HEK293 (cell line): ENCODE measurements at regions not wholly inside any gene's neighbourhood (a gene's known extent, or its start where the extent isn't known, plus 50 kb on each side); places are given as distances from the start of the nearest gene placed in this dataset.

Experiments used
- CTCF ChIA-PET: fragments of 350-600 bp; formaldehyde crosslinking; extraction: SDS; loops from one replicate; lab custom pipeline; 2021; ENCODE audit warnings: antibody characterized with exemption; lab: Yijun Ruan, JAX
- POLR2A ChIA-PET: fragments of 300-600 bp; formaldehyde crosslinking; extraction: SDS; loops from one replicate; lab custom pipeline; 2020; ENCODE audit warnings: antibody characterized with exemption, inconsistent platforms; lab: Yijun Ruan, JAX
- H3K27ac ChIP-seq: fragments of 200-500 bp; sonication (Bioruptor generic); 2 replicates; pipeline ENCODE4 v1.5.1; 2014; ENCODE audit warnings: low read depth, low read length, control low read depth, inconsistent platforms; ENCODE audit errors: extremely low read depth
- H3K36me3 ChIP-seq, 2 experiments: fragments of 200-500 bp in 1 of 2; sonication (Bioruptor generic) in 1 of 2; 1 replicate in 1 of 2; 2 replicates in 1 of 2; pipeline ENCODE4 v1.5.1; 2014 to 2017; ENCODE audit warnings: inconsistent platforms in 2 of 2, low read length in 2 of 2; ENCODE audit not compliant: control insufficient read depth in 2 of 2, insufficient read depth in 1 of 2
- H3K4me1 ChIP-seq: fragments of 200-500 bp; sonication (Bioruptor generic); 2 replicates; pipeline ENCODE4 v1.5.1; 2014; ENCODE audit warnings: mild to moderate bottlenecking, low read length, inconsistent platforms; ENCODE audit not compliant: control insufficient read depth, insufficient read depth
- H3K4me3 ChIP-seq: 2 replicates; pipeline ENCODE4 v1.5.1; 2011; ENCODE audit warnings: low read depth, mild to moderate bottlenecking, control low read depth, low read length, moderate library complexity
- H3K9me3 ChIP-seq: fragments of 200-500 bp; sonication (Bioruptor generic); 2 replicates; pipeline ENCODE4 v1.5.1; 2014; ENCODE audit warnings: low read depth, low read length, inconsistent platforms; ENCODE audit not compliant: control insufficient read depth, insufficient read depth
- EGR2 ChIP-seq: fragments of 450-650 bp; formaldehyde crosslinking; IDR thresholded peaks from 2 replicates; pipeline ENCODE4 v1.5.1; 2016; ENCODE audit warnings: low read depth, missing biosample characterization, missing genetic modification characterization
- GLI2 ChIP-seq: fragments of 450-650 bp; formaldehyde crosslinking; IDR thresholded peaks from 2 replicates; pipeline ENCODE4; 2017; ENCODE audit warnings: missing biosample characterization, missing genetic modification characterization, low read depth, borderline replicate concordance
- HOXD13 ChIP-seq: sonication (generic); formaldehyde crosslinking; IDR thresholded peaks from 2 replicates; pipeline ENCODE4 v1.8.0; 2022; ENCODE audit warnings: missing genetic modification reagents, borderline replicate concordance
- KLF16 ChIP-seq: fragments of 450-650 bp; formaldehyde crosslinking; IDR thresholded peaks from 2 replicates; pipeline ENCODE4 v1.5.1; 2017; ENCODE audit warnings: missing biosample characterization, missing genetic modification characterization
- SETDB1 ChIP-seq: IDR thresholded peaks from one replicate; pipeline ENCODE4 v1.6.1; 2017; ENCODE audit warnings: mild to moderate bottlenecking, low read length, moderate library complexity, mixed read lengths; ENCODE audit not compliant: insufficient read length
- YY2 ChIP-seq: fragments of 450-650 bp; formaldehyde crosslinking; IDR thresholded peaks from 2 replicates; pipeline ENCODE4 v1.5.1; 2016; ENCODE audit warnings: missing biosample characterization, missing genetic modification characterization
- ZBTB21 ChIP-seq: fragments of 450-650 bp; formaldehyde crosslinking; IDR thresholded peaks from 2 replicates; pipeline ENCODE4 v1.5.1; 2017; ENCODE audit warnings: missing biosample characterization, missing genetic modification characterization
- ZNF132 ChIP-seq: fragments of 450-650 bp; formaldehyde crosslinking; IDR thresholded peaks from 2 replicates; pipeline ENCODE4 v1.5.1; 2017; ENCODE audit warnings: missing biosample characterization, missing genetic modification characterization, borderline replicate concordance
- ZNF155 ChIP-seq: fragments of 450-650 bp; formaldehyde crosslinking; IDR thresholded peaks from 2 replicates; pipeline ENCODE4 v1.5.1; 2016; ENCODE audit warnings: missing biosample characterization, missing genetic modification characterization
- ZNF18 ChIP-seq: fragments of 450-650 bp; formaldehyde crosslinking; IDR thresholded peaks from 2 replicates; pipeline ENCODE4 v1.5.1; 2016; ENCODE audit warnings: missing biosample characterization, missing genetic modification characterization
- ZNF2 ChIP-seq: fragments of 450-650 bp; formaldehyde crosslinking; IDR thresholded peaks from 2 replicates; pipeline ENCODE4 v1.5.1; 2016; ENCODE audit warnings: missing biosample characterization, missing genetic modification characterization
- ZNF274 ChIP-seq, 2 experiments: fragments of 200-500 bp in 1 of 2; fragments of 450-650 bp in 1 of 2; sonication (Bioruptor generic) in 1 of 2; formaldehyde crosslinking in 1 of 2; IDR thresholded peaks; 2 replicates each; pipeline versions ENCODE4 v1.5.1 to v1.6.1; 2014 to 2016; ENCODE audit warnings: borderline replicate concordance in 1 of 2, inconsistent platforms in 1 of 2, low read length in 1 of 2, missing biosample characterization in 1 of 2, missing genetic modification characterization in 1 of 2
- ZNF280D ChIP-seq: fragments of 450-650 bp; formaldehyde crosslinking; IDR thresholded peaks from 2 replicates; pipeline ENCODE4 v1.5.1; 2016; ENCODE audit warnings: missing biosample characterization, missing genetic modification characterization
- ZNF341 ChIP-seq: fragments of 450-650 bp; formaldehyde crosslinking; IDR thresholded peaks from 2 replicates; pipeline ENCODE4; 2016; ENCODE audit warnings: low read depth, missing biosample characterization, missing genetic modification characterization
- ZNF560 ChIP-seq: fragments of 450-650 bp; formaldehyde crosslinking; IDR thresholded peaks from 2 replicates; pipeline ENCODE4 v1.5.1; 2017; ENCODE audit warnings: missing biosample characterization, missing genetic modification characterization, borderline replicate concordance
- ZNF624 ChIP-seq: fragments of 450-650 bp; formaldehyde crosslinking; IDR thresholded peaks from 2 replicates; pipeline ENCODE4 v1.5.1; 2017; ENCODE audit warnings: missing biosample characterization, missing genetic modification characterization
- ZNF658 ChIP-seq: fragments of 450-650 bp; formaldehyde crosslinking; IDR thresholded peaks from 2 replicates; pipeline ENCODE4; 2016; ENCODE audit warnings: missing biosample characterization, missing genetic modification characterization
- ZNF660 ChIP-seq: fragments of 450-650 bp; IDR thresholded peaks from 2 replicates; pipeline ENCODE4 v1.5.1; 2018; ENCODE audit warnings: missing biosample characterization, mild to moderate bottlenecking, missing genetic modification characterization
- ZNF768 ChIP-seq: fragments of 450-650 bp; formaldehyde crosslinking; IDR thresholded peaks from 2 replicates; pipeline ENCODE4 v1.5.1; 2018; ENCODE audit warnings: missing biosample characterization, mild to moderate bottlenecking, missing genetic modification characterization
- ZNF785 ChIP-seq: fragments of 450-650 bp; formaldehyde crosslinking; IDR thresholded peaks from 2 replicates; pipeline ENCODE4 v1.5.1; 2016; ENCODE audit warnings: missing biosample characterization, missing genetic modification characterization
- ZNF792 ChIP-seq: fragments of 450-650 bp; formaldehyde crosslinking; IDR thresholded peaks from 2 replicates; pipeline ENCODE4 v1.5.1; 2016; ENCODE audit warnings: missing biosample characterization, missing genetic modification characterization
- ZSCAN23 ChIP-seq: fragments of 450-650 bp; formaldehyde crosslinking; IDR thresholded peaks from 2 replicates; pipeline ENCODE4 v1.5.1; 2016; ENCODE audit warnings: missing biosample characterization, missing genetic modification characterization
- TF ChIP-seq, protein P1 (sequence below): fragments of 450-650 bp; formaldehyde crosslinking; IDR thresholded peaks from 2 replicates; pipeline ENCODE4 v1.5.1; 2016; ENCODE audit warnings: missing biosample characterization, missing genetic modification characterization
- TF ChIP-seq, protein P2 (sequence below): fragments of 450-650 bp; formaldehyde crosslinking; optimal IDR thresholded peaks from 2 replicates; pipeline ENCODE3; 2016; ENCODE audit warnings: missing biosample characterization, mild to moderate bottlenecking, missing genetic modification characterization
- TF ChIP-seq, protein P3 (sequence below): sonication (generic); formaldehyde crosslinking; IDR thresholded peaks from 2 replicates; pipeline ENCODE4 v1.8.1; 2022; ENCODE audit warnings: mild to moderate bottlenecking, moderate library complexity, missing genetic modification reagents

GRCh38 chr10:125331056-125331455 lies 170.7 kb upstream of the CTBP2 start (continued):
- TF ChIP-seq ZNF280D (tag by site-specific recombination) (no peak), ZBTB21 (no peak), KLF16 (tag by site-specific recombination) (no peak), GLI2 (no peak), ZNF785 (tag by site-specific recombination) (no peak), ZNF341 (tag by site-specific recombination) (no peak), ZNF560 (tag by site-specific recombination) (no peak), ZNF274 (IDR thresholded peaks at IDR 0.05; ENCODE audit: low read length) (no peak), ZNF274 (tag by site-specific recombination; IDR thresholded peaks at IDR 0.05; ENCODE audit: borderline replicate concordance) (no peak), ZNF2 (tag by site-specific recombination) (no peak), ZSCAN23 (no peak)
- TF ChIP-seq, protein P1, sequence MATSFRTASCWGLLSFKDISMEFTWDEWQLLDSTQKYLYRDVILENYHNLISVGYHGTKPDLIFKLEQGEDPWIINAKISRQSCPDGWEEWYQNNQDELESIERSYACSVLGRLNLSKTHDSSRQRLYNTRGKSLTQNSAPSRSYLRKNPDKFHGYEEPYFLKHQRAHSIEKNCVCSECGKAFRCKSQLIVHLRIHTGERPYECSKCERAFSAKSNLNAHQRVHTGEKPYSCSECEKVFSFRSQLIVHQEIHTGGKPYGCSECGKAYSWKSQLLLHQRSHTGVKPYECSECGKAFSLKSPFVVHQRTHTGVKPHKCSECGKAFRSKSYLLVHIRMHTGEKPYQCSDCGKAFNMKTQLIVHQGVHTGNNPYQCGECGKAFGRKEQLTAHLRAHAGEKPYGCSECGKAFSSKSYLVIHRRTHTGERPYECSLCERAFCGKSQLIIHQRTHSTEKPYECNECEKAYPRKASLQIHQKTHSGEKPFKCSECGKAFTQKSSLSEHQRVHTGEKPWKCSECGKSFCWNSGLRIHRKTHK (tag by site-specific recombination), result no peak
- TF ChIP-seq, protein P2, sequence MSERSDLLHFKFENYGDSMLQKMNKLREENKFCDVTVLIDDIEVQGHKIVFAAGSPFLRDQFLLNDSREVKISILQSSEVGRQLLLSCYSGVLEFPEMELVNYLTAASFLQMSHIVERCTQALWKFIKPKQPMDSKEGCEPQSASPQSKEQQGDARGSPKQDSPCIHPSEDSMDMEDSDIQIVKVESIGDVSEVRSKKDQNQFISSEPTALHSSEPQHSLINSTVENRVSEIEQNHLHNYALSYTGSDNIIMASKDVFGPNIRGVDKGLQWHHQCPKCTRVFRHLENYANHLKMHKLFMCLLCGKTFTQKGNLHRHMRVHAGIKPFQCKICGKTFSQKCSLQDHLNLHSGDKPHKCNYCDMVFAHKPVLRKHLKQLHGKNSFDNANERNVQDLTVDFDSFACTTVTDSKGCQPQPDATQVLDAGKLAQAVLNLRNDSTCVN (tag by site-specific recombination), result no peak

DNA sequence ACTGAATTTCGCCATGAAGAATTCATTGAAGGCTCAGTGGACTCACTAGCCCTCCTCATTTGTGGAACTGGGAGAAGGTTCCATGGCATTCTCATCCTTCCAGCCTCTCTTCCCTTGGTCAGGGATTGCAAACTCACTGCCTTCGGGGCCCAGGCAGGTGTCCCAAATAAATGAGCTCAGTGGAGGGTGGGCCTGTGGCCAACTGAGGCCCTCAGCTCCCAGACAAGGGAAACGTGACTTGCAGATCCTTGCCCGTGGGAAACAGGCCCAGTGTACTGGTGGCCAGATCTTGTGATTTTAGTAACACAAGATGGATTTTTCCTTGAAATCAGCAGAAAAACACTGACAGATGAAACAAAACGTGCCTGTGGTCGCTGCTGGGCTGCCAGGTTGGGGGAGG lies 168.7 kb upstream of the CTBP2 start:
- Histone ChIP-seq H3K9me3 (no peaks in the 10 kb centered on the region; the same call in 1 of the 2 replicates), H3K36me3 (no peaks in the 10 kb centered on the region), H3K4me3 (no peak overlapping the region), H3K27ac (no peak overlapping the region), H3K4me1 (no peaks in the 10 kb centered on the region)
- CTCF ChIA-PET, result interaction anchor here (0.7 kb wide), 1 partner anchor 23 kb away, joined by 3 read pairs; no protein-coding TSS in a partner anchor
- POLR2A ChIA-PET, result interaction anchor here (0.6 kb wide), 1 partner anchor 1449 kb away, joined by 7 read pairs; no protein-coding TSS in a partner anchor
- TF ChIP-seq HOXD13 (no peak), ZNF155 (no peak), YY2 (tag by site-specific recombination) (no peak), ZNF18 (no peak), ZNF624 (tag by site-specific recombination) (no peak), ZNF132 (tag by site-specific recombination) (no peak), EGR2 (tag by site-specific recombination) (no peak), ZNF280D (tag by site-specific recombination) (no peak), ZNF660 (tag by site-specific recombination) (no peak), ZNF658 (tag by site-specific recombination) (no peak), ZNF792 (no peak), ZNF768 (tag by site-specific recombination) (no peak), SETDB1 (no peak)
- TF ChIP-seq, protein P3, sequence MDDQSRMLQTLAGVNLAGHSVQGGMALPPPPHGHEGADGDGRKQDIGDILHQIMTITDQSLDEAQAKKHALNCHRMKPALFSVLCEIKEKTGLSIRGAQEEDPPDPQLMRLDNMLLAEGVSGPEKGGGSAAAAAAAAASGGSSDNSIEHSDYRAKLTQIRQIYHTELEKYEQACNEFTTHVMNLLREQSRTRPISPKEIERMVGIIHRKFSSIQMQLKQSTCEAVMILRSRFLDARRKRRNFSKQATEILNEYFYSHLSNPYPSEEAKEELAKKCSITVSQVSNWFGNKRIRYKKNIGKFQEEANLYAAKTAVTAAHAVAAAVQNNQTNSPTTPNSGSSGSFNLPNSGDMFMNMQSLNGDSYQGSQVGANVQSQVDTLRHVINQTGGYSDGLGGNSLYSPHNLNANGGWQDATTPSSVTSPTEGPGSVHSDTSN (CRISPR knock-in tag), result no peak
